ENCODE measurements at regions not wholly inside any gene's neighbourhood (a gene's known extent, or its start where the extent isn't known, plus 50 kb on each side); places are given as distances from the start of the nearest gene placed in this dataset.
"Not testable (repeated sequence)": the region's sequence is repeated elsewhere in the genome, so short reads cannot be mapped to it uniquely, and the experiment has no call there.

DNA sequence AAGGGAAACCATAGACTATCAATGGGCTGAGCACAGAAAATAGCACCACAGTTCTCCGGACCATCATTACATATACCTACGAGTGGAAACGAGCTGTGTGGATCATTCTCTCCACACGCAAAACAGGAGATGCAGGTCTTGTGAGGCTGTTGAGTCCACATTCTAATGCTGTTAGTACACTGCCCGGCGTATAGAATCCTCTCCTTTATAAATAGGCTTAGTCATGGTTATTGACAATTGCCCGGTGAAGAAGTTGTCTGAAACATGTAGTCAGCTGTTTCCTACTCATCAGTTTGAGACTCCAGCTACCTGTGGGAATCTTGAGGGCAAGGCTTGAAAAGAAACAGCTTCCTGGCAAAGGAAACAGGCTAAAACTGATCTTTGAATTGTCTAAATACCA is 602.0 kb upstream of the EDIL3 start:
- H2AK5ac ChIP-seq (ENCODE audit: low read depth, low read length) = no peak overlapping the region
- H4K91ac ChIP-seq (ENCODE audit: low read depth, low read length, poor library complexity) = no peak overlapping the region
- no peak overlapping the region for H3K4me2 ChIP-seq (ENCODE audit: insufficient read depth, low read length, poor library complexity, severe bottlenecking)

DNA sequence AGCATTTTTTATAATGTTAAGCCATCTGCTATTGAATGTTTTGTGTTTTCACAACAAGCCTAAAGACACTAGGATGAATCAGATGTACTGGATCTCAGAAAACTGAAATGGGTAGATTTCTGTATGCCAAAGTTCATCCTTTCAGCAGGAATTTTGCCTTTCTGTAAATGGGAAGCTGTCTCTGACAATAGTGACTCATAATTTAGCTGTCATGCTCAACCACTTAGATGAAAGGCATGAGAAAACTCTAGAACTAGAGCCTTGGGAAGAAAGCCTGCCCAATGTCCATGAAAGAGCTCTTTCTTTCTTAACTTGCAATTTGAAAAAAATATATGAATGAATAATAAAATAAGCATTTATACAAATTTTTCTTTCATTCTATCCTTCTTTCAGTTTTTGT is 616.0 kb upstream of the EDIL3 start:
- H2AFZ ChIP-seq (ENCODE audit: low read length) = no peak overlapping the region
- H2AK5ac ChIP-seq (ENCODE audit: low read depth, low read length) = no peak overlapping the region
- no peak overlapping the region for H3K18ac ChIP-seq (ENCODE audit: low read length)

More for the DNA sequence above, 602.0 kb upstream of the EDIL3 start:
- Histone ChIP-seq H3K18ac (ENCODE audit: low read length) (no peak overlapping the region), H3K9me3 (replicated peaks in 1 of 2; ENCODE audit: control insufficient read depth in 2 of 2, insufficient read depth in 1 of 2, low read depth in 1 of 2, low read length in 2 of 2) (no peaks in the 10 kb centered on the region), H3K4me3 (ENCODE audit: low read length in 2 of 2) (no peak overlapping the region), H2BK5ac (ENCODE audit: low read length) (no peak overlapping the region), H3K23ac (ENCODE audit: low read depth, low read length, poor library complexity) (no peak overlapping the region), H2AFZ (ENCODE audit: low read length) (no peak overlapping the region), H2BK120ac (ENCODE audit: low read depth, low read length) (no peak overlapping the region), H3K27ac (replicated peaks; ENCODE audit: low read length) (no peak overlapping the region), H3K36me3 (replicated peaks in 1 of 2; ENCODE audit: control insufficient read depth in 2 of 2, insufficient read depth in 2 of 2, low read length in 2 of 2) (no peaks in the 10 kb centered on the region), H3K79me1 (ENCODE audit: low read depth, low read length) (no peaks in the 10 kb centered on the region), H3K9ac (ENCODE audit: low read depth, low read length, poor library complexity) (no peak overlapping the region), H2BK12ac (ENCODE audit: low read length) (no peak overlapping the region), H2BK15ac (ENCODE audit: low read length) (no peak overlapping the region), H3K27me3 (ENCODE audit: control insufficient read depth in 3 of 3, insufficient read depth in 3 of 3, low read depth in 1 of 3, low read length in 3 of 3) (no peaks in the 10 kb centered on the region), H3K4me1 (ENCODE audit: control insufficient read depth in 2 of 2, insufficient read depth in 1 of 2, low read depth in 1 of 2, low read length in 2 of 2) (no peaks in the 10 kb centered on the region), H3K4ac (ENCODE audit: low read length) (no peak overlapping the region), H3K14ac (ENCODE audit: low read length) (no peak overlapping the region), H4K8ac (ENCODE audit: low read depth, low read length) (no peak overlapping the region)
- WGBS, 2 donors (ENCODE audit: extremely low coverage in 2 of 2, insufficient read length in 2 of 2, insufficient replicate concordance in 1 of 2) = no CpG with 5 or more reads among the region's 7 CpGs
- no peak for DNase-seq (ENCODE audit: low spot score)

DNA sequence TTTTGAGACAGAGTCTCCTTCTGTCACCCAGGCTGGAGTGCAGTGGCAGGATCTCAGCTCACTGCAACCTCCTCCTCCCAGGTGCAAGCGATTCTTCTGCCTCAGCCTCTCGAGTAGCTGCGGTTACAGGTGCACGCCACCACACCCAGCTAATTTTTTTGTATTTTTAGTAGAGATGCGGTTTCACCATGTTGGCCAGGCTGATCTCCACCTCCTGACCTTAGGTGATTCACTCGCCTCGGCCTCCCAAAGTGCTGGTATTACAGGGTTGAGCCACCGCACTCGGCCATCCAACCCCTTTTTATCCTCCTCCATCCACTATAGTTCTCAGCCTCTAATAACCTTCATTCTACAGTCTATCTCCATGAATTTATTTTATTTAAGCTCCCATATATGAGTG is 617.3 kb upstream of the EDIL3 start:
- WGBS, 2 donors (ENCODE audit: extremely low coverage in 2 of 2, insufficient read length in 2 of 2, insufficient replicate concordance in 1 of 2) = no CpG with 5 or more reads among the region's 9 CpGs

More for the DNA sequence above, 616.0 kb upstream of the EDIL3 start:
- Histone ChIP-seq H2BK120ac (ENCODE audit: low read depth, low read length) (no peak overlapping the region), H3K4me2 (ENCODE audit: insufficient read depth, low read length, poor library complexity, severe bottlenecking) (no peak overlapping the region), H3K36me3 (replicated peaks in 1 of 2; ENCODE audit: control insufficient read depth in 2 of 2, insufficient read depth in 2 of 2, low read length in 2 of 2) (no peaks in the 10 kb centered on the region), H2BK5ac (ENCODE audit: low read length) (no peak overlapping the region), H3K79me1 (ENCODE audit: low read depth, low read length) (no peaks in the 10 kb centered on the region), H3K27ac (replicated peaks; ENCODE audit: low read length) (no peak overlapping the region), H4K8ac (ENCODE audit: low read depth, low read length) (no peak overlapping the region), H2BK12ac (ENCODE audit: low read length) (no peak overlapping the region), H3K27me3 (ENCODE audit: control insufficient read depth in 3 of 3, insufficient read depth in 3 of 3, low read depth in 1 of 3, low read length in 3 of 3) (no peaks in the 10 kb centered on the region), H3K14ac (ENCODE audit: low read length) (no peak overlapping the region), H3K23ac (ENCODE audit: low read depth, low read length, poor library complexity) (no peak overlapping the region), H3K9me3 (replicated peaks in 1 of 2; ENCODE audit: control insufficient read depth in 2 of 2, insufficient read depth in 1 of 2, low read depth in 1 of 2, low read length in 2 of 2) (no peaks in the 10 kb centered on the region), H3K9ac (ENCODE audit: low read depth, low read length, poor library complexity) (no peak overlapping the region), H3K4me3 (ENCODE audit: low read length in 2 of 2) (no peak overlapping the region), H3K4me1 (ENCODE audit: control insufficient read depth in 2 of 2, insufficient read depth in 1 of 2, low read depth in 1 of 2, low read length in 2 of 2) (no peaks in the 10 kb centered on the region), H4K91ac (ENCODE audit: low read depth, low read length, poor library complexity) (no peak overlapping the region), H2BK15ac (ENCODE audit: low read length) (no peak overlapping the region), H3K4ac (ENCODE audit: low read length) (no peak overlapping the region)
- DNase-seq (ENCODE audit: low spot score) = no peak

DNA sequence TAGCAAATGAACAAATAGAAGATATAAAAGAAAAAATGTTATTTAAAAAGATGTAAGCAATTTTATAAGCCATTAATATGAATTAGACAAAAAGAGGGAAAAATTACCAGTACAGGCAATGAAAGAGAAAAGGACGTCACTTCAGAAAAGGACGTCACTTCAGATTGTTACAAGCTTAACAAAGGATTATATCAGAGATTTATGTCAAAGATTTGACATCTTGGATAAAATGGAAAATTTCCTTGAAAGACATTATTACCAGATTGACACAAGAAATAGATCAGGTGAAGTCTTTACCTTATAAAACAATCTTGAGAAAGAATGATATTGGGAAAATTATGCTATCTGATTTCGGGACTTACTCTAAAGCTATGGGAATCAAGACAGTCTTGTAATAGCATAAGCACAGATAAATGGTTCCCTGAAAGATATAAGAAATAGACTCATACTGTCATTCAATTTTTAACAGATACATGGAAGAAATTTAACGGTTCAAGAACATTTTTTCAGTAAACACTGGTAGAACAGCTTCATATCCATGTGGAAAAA is 625.4 kb upstream of the EDIL3 start:
- no peak overlapping the region for H3K14ac ChIP-seq (ENCODE audit: low read length)
- no peak overlapping the region for H2BK5ac ChIP-seq (ENCODE audit: low read length)
- H3K4me3 ChIP-seq (ENCODE audit: low read length in 2 of 2) = no peak overlapping the region
- H4K91ac ChIP-seq (ENCODE audit: low read depth, low read length, poor library complexity) = no peak overlapping the region
- no peak overlapping the region for H2AK5ac ChIP-seq (ENCODE audit: low read depth, low read length)
- H3K9ac ChIP-seq (ENCODE audit: low read depth, low read length, poor library complexity) = no peak overlapping the region
- H2BK12ac ChIP-seq (ENCODE audit: low read length) = no peak overlapping the region
- H3K36me3 ChIP-seq (replicated peaks in 1 of 2; ENCODE audit: control insufficient read depth in 2 of 2, insufficient read depth in 2 of 2, low read length in 2 of 2) = no peaks in the 10 kb centered on the region
- H3K23ac ChIP-seq (ENCODE audit: low read depth, low read length, poor library complexity) = no peak overlapping the region
- H3K27me3 ChIP-seq (ENCODE audit: control insufficient read depth in 3 of 3, insufficient read depth in 3 of 3, low read depth in 1 of 3, low read length in 3 of 3) = no peaks in the 10 kb centered on the region
- DNase-seq (ENCODE audit: low spot score) = no peak
- H2BK120ac ChIP-seq (ENCODE audit: low read depth, low read length) = no peak overlapping the region
- H2AFZ ChIP-seq (ENCODE audit: low read length) = no peak overlapping the region
- H3K27ac ChIP-seq (replicated peaks; ENCODE audit: low read length) = no peak overlapping the region
- no peak overlapping the region for H3K4ac ChIP-seq (ENCODE audit: low read length)
- WGBS, 2 donors (ENCODE audit: extremely low coverage in 2 of 2, insufficient read length in 2 of 2, insufficient replicate concordance in 1 of 2) = no CpG with 5 or more reads among the region's 4 CpGs
- no peak overlapping the region for H4K8ac ChIP-seq (ENCODE audit: low read depth, low read length)
- no peaks in the 10 kb centered on the region for H3K4me1 ChIP-seq (ENCODE audit: control insufficient read depth in 2 of 2, insufficient read depth in 1 of 2, low read depth in 1 of 2, low read length in 2 of 2)
- no peaks in the 10 kb centered on the region for H3K9me3 ChIP-seq (replicated peaks in 1 of 2; ENCODE audit: control insufficient read depth in 2 of 2, insufficient read depth in 1 of 2, low read depth in 1 of 2, low read length in 2 of 2)
- no peak overlapping the region for H3K18ac ChIP-seq (ENCODE audit: low read length)
- no peak overlapping the region for H2BK15ac ChIP-seq (ENCODE audit: low read length)
- H3K79me1 ChIP-seq (ENCODE audit: low read depth, low read length) = no peaks in the 10 kb centered on the region
- H3K4me2 ChIP-seq (ENCODE audit: insufficient read depth, low read length, poor library complexity, severe bottlenecking) = no peak overlapping the region

More for the DNA sequence above, 617.3 kb upstream of the EDIL3 start:
- DNase-seq (ENCODE audit: low spot score); H2BK12ac ChIP-seq (ENCODE audit: low read length); H3K14ac ChIP-seq (ENCODE audit: low read length); H3K36me3 ChIP-seq (replicated peaks in 1 of 2; ENCODE audit: control insufficient read depth in 2 of 2, insufficient read depth in 2 of 2, low read length in 2 of 2); H4K8ac ChIP-seq (ENCODE audit: low read depth, low read length); H3K4me3 ChIP-seq (ENCODE audit: low read length in 2 of 2); H3K9me3 ChIP-seq (replicated peaks in 1 of 2; ENCODE audit: control insufficient read depth in 2 of 2, insufficient read depth in 1 of 2, low read depth in 1 of 2, low read length in 2 of 2); H4K91ac ChIP-seq (ENCODE audit: low read depth, low read length, poor library complexity); H3K23ac ChIP-seq (ENCODE audit: low read depth, low read length, poor library complexity); H3K4me1 ChIP-seq (ENCODE audit: control insufficient read depth in 2 of 2, insufficient read depth in 1 of 2, low read depth in 1 of 2, low read length in 2 of 2); H3K9ac ChIP-seq (ENCODE audit: low read depth, low read length, poor library complexity); H2BK5ac ChIP-seq (ENCODE audit: low read length); H3K18ac ChIP-seq (ENCODE audit: low read length); H3K4me2 ChIP-seq (ENCODE audit: insufficient read depth, low read length, poor library complexity, severe bottlenecking); H3K27me3 ChIP-seq (ENCODE audit: control insufficient read depth in 3 of 3, insufficient read depth in 3 of 3, low read depth in 1 of 3, low read length in 3 of 3); H3K4ac ChIP-seq (ENCODE audit: low read length); H2AFZ ChIP-seq (ENCODE audit: low read length); H2BK15ac ChIP-seq (ENCODE audit: low read length); H2AK5ac ChIP-seq (ENCODE audit: low read depth, low read length); H3K27ac ChIP-seq (replicated peaks; ENCODE audit: low read length); H3K79me1 ChIP-seq (ENCODE audit: low read depth, low read length); H2BK120ac ChIP-seq (ENCODE audit: low read depth, low read length): not testable (repeated sequence)

Data from neuronal stem cell (in vitro differentiated cells).